Muscle layer of colon (tissue), 2 donors: ENCODE measurements at regions not wholly inside any gene's neighbourhood (a gene's known extent, or its start where the extent isn't known, plus 50 kb on each side); places are given as distances from the start of the nearest gene placed in this dataset.

Source experiments
- H3K27ac ChIP-seq: one replicate; pipeline ENCODE4 v1.7.0; 2013; ENCODE audit warnings: low read depth, mild to moderate bottlenecking, low read length, moderate library complexity
- H3K27me3 ChIP-seq, 2 donors: one replicate each; pipeline ENCODE4 v1.7.0; 2013; ENCODE audit warnings: low read length in 2 of 2, mild to moderate bottlenecking in 2 of 2; ENCODE audit not compliant: insufficient read depth in 2 of 2, control insufficient read depth in 1 of 2
- H3K36me3 ChIP-seq: one replicate; pipeline ENCODE4 v1.7.0; 2013; ENCODE audit warnings: mild to moderate bottlenecking, low read length; ENCODE audit not compliant: insufficient read depth
- H3K4me1 ChIP-seq: one replicate; pipeline ENCODE4 v1.7.0; 2013; ENCODE audit warnings: mild to moderate bottlenecking, low read length; ENCODE audit not compliant: insufficient read depth
- H3K4me3 ChIP-seq, 2 donors: one replicate each; pipeline ENCODE4 v1.7.0; 2013; ENCODE audit warnings: low read length in 2 of 2, low read depth in 1 of 2, mild to moderate bottlenecking in 1 of 2, moderate library complexity in 1 of 2
- H3K9ac ChIP-seq: one replicate; pipeline ENCODE4 v1.7.0; 2013; ENCODE audit warnings: low read length
- H3K9me3 ChIP-seq: one replicate; pipeline ENCODE4 v1.7.0; 2013; ENCODE audit warnings: mild to moderate bottlenecking, low read length
- donor health status: abdominal sarcoma.
- donor health status: Adenocarcinoma of cecum.

DNA sequence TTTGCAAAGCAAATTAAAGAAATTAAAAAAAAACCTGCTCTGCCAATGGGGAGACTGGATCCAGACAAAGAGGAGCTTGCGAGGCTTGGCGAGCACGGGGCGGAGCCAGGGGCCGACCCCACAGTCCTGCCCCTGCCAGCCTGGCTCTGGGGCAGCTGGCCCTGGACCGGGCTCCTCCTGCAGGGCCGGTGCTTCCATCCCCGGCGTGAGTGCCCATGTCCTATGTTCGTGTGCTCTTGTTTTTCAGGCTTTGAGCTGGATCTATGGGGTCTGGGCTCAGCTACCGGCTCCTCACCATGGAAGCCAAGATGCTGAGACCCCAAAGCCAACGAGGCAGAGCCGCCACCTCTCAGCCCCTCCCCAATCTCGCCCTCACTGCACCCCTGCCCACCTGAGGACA is 176.8 kb downstream of the KIF26A start:
- Histone ChIP-seq H3K9me3 (no peaks in the 10 kb centered on the region), H3K27me3 (no peaks in the 10 kb centered on the region), H3K36me3 (no peaks in the 10 kb centered on the region), H3K27ac (no peak overlapping the region), H3K9ac (no peak overlapping the region), H3K4me1 (no peaks in the 10 kb centered on the region), H3K4me3 (no peak overlapping the region)

DNA sequence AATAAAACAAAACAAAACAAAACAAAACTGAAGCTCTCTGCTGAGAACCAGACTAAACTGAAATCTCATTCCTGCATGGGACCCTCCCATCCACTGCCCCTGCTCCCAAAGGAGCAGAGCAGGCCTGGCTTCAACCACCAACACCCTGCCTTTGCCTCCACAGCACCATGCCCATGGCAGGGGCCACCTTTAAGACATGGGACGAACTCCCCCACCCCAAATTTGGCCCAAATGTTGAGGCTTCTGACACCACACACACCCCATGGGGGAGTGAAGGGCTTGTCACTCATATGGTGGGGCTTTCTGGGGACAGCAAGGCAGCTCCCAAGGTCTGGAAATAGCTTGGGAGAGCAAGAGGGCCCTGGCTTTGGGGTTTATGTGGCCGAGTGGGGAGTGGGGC is 177.2 kb downstream of the KIF26A start:
- Histone ChIP-seq H3K27ac (no peak overlapping the region), H3K4me3 (no peak overlapping the region), H3K9me3 (no peaks in the 10 kb centered on the region), H3K9ac (no peak overlapping the region), H3K36me3 (no peaks in the 10 kb centered on the region), H3K27me3 (peaks cover 0 to 1% of the 10 kb centered on the region in 2 donors), H3K4me1 (no peaks in the 10 kb centered on the region)

GRCh38 chr14:104316121-104316722 is 177.8 kb downstream of the KIF26A start:
- Histone ChIP-seq H3K4me1 (no peaks in the 10 kb centered on the region), H3K9ac (no peak overlapping the region), H3K36me3 (no peaks in the 10 kb centered on the region), H3K27ac (no peak overlapping the region), H3K27me3 (peaks cover 0 to 7% of the 10 kb centered on the region in 2 donors), H3K9me3 (no peaks in the 10 kb centered on the region), H3K4me3 (no peak overlapping the region)

DNA sequence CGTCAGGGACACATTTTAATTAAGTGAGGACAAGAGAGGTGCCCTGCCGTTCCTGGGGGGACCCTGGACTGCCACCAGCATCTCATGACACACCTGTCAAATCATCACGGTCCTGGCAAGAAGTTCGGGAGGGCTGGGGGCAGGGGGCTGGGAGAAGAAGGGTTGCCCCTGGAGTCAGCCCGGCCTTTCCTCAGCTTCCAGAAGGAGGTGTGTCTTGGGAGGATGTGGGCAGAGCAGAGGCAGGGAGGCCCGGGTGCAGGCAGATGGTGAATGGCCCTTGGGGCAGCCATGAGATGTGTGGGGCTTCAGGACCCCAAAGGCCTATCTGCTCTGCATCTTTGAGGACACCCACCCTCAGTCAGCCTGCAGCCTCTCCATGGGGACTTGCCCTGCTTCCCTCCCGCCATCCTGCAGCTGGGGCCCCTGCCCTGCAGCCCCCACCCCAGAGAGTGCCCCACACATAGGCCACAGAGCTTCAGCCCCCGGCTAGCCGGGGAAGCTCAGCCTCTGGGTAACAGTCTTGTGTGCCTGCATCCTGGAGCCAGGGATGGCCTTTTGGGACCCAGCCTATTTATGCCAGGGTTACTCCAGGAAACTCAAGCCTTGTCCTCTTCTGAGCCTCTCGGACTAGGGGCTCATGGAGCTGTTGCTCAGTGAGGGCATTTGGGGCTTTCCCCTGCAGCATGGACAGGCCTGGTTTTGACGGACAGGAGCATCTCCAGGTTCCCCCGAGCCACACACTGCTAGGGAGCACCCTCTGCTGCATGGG is 178.5 kb downstream of the KIF26A start:
- H3K27ac ChIP-seq = no peak overlapping the region
- H3K27me3 ChIP-seq = peaks cover 0 to 14% of the 10 kb centered on the region in 2 donors
- H3K9ac ChIP-seq = no peak overlapping the region
- no peaks in the 10 kb centered on the region for H3K4me1 ChIP-seq
- H3K36me3 ChIP-seq = no peaks in the 10 kb centered on the region
- H3K4me3 ChIP-seq = no peak overlapping the region
- no peaks in the 10 kb centered on the region for H3K9me3 ChIP-seq

GRCh38 chr14:104317492-104317805 is 179.1 kb downstream of the KIF26A start:
- no peak overlapping the region for H3K27ac ChIP-seq
- H3K9ac ChIP-seq = no peak overlapping the region
- no peaks in the 10 kb centered on the region for H3K36me3 ChIP-seq
- H3K27me3 ChIP-seq = peaks cover 0 to 14% of the 10 kb centered on the region in 2 donors
- no peaks in the 10 kb centered on the region for H3K9me3 ChIP-seq
- H3K4me1 ChIP-seq = no peaks in the 10 kb centered on the region
- no peak overlapping the region for H3K4me3 ChIP-seq

DNA sequence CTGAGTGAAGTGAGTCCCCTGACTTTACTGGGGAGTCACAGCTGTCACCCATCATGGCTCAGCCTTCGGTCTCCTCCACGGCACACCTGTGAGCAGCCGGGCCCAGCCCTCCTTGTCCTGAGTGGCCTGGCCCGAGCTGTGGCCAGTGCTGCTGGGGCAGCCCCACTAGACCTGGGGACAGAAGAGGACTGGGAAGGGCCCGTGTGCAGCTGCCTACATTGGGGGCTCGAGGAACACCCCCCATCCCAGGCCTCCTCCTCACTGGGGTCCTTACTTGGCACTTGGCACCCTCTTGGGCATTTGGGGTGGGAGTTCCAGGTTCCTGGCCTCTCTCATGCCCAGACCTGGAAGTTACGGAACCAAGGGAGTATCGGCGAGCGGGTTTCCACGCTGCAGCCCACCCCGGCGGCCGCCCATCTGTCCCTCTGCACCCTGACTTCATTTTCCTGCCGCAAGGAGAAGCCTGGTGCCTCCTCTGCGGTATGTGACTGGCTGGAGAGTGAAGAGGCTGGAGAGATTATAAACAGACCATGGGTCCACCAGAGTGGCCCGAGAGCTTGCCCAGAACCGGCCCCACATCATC is 179.7 kb downstream of the KIF26A start:
- H3K9ac ChIP-seq = no peak overlapping the region
- H3K27ac ChIP-seq = no peak overlapping the region
- no peaks in the 10 kb centered on the region for H3K9me3 ChIP-seq
- peaks cover 0 to 17% of the 10 kb centered on the region in 2 donors for H3K27me3 ChIP-seq
- H3K4me1 ChIP-seq = no peaks in the 10 kb centered on the region
- no peak overlapping the region for H3K4me3 ChIP-seq
- H3K36me3 ChIP-seq = no peaks in the 10 kb centered on the region

DNA sequence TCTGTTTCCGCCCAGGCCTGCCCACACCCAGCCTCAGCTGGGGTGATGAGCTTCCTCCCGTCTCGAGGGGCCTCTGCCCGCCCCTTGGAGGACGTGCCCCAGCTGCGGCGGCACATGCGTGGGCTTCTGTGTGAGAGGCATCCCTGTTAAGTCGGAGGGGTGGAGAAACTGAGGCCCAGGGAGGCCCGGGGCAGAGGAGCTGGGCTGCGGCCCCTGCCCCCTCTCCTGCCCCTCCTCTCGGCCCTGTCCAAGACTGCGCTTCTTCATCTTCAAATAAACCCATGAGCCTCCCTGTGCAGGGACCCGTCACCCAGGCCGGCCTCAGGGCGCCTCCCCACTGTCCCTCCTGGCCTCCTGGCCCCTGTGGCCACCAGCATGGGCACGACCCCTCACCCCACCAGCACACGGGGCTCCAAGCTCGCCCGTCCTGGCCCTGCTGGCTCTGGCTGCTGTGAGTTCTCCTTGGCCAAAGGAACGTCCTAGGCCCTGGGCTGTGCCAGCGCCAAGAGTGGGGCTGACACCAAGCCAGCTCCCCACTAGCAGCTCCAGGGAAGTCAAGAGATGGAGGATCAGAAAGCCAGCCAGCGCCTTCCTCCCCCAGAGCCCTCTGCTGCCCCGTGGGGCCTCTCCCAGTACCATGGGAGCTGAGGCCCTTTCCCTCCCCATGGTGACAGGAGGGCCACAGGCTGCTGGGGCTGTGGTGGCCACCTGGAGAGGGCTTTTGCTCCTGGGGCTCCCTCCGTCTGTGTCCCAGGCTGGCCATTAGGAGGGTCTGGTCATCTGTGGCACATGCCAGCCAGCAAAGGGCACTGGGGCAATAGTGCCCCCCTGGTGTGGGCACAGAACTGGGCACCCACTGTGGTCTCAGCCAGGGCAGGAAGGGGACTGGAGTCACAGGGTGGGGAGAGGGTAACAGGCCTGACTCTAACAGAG is 180.4 kb downstream of the KIF26A start:
- Histone ChIP-seq H3K4me1 (no peaks in the 10 kb centered on the region), H3K36me3 (no peaks in the 10 kb centered on the region), H3K9ac (no peak overlapping the region), H3K27ac (no peak overlapping the region), H3K27me3 (peaks cover 0 to 24% of the 10 kb centered on the region in 2 donors), H3K9me3 (no peaks in the 10 kb centered on the region), H3K4me3 (no peak overlapping the region)

GRCh38 chr14:104319491-104320241 is 181.3 kb downstream of the KIF26A start:
- no peak overlapping the region for H3K4me3 ChIP-seq
- no peak overlapping the region for H3K27ac ChIP-seq
- H3K4me1 ChIP-seq = no peaks in the 10 kb centered on the region
- peaks cover 0 to 24% of the 10 kb centered on the region in 2 donors for H3K27me3 ChIP-seq
- H3K36me3 ChIP-seq = no peaks in the 10 kb centered on the region
- no peaks in the 10 kb centered on the region for H3K9me3 ChIP-seq
- H3K9ac ChIP-seq = no peak overlapping the region

DNA sequence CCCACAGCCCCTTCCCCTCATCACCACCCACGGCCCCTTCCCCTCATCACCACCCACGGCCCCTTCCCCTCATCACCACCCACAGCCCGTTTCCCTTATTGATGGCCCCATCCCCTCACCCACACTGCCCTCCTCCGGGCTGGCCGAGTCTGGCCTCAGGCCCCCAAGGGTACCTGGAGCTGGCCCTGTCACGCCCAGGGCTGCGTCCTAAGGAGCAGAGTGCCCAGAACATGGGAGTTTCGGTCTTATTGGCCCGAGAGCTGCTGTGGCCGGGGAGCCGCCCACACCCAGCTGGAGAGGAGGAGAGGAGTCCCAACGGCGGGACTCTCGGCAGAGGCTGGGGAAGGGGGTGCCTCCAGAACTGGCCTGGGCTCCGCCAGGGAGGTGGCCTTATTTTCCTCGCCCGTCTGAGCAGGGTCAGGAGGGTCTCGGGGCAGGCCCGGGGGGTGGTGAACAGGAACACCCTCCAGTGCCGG is 182.3 kb downstream of the KIF26A start:
- Histone ChIP-seq H3K9me3 (no peaks in the 10 kb centered on the region), H3K4me3 (no peak overlapping the region), H3K4me1 (no peaks in the 10 kb centered on the region), H3K27me3 (peaks cover 0 to 24% of the 10 kb centered on the region in 2 donors), H3K36me3 (no peaks in the 10 kb centered on the region), H3K9ac (no peak overlapping the region), H3K27ac (no peak overlapping the region)

GRCh38 chr14:104321088-104321801 is 182.9 kb downstream of the KIF26A start:
- no peaks in the 10 kb centered on the region for H3K9me3 ChIP-seq
- H3K9ac ChIP-seq = no peak overlapping the region
- H3K4me3 ChIP-seq = no peak overlapping the region
- peaks cover 0 to 24% of the 10 kb centered on the region in 2 donors for H3K27me3 ChIP-seq
- H3K4me1 ChIP-seq = no peaks in the 10 kb centered on the region
- H3K27ac ChIP-seq = no peak overlapping the region
- no peaks in the 10 kb centered on the region for H3K36me3 ChIP-seq
